OCI-LY7 (cell line): ENCODE measurements at regions not wholly inside any gene's neighbourhood (a gene's known extent, or its start where the extent isn't known, plus 50 kb on each side); places are given as distances from the start of the nearest gene placed in this dataset.

Experiments used
- BruUV-seq: library from RNA; stranded (reverse); fragments of 400-500 nt; replicated peaks from 2 replicates; lab custom pipeline; 2021; lab: Mats Ljungman, UMichigan
- CTCF ChIA-PET: fragments of 300-600 bp; sonication (Branson Sonifier 250); formaldehyde crosslinking; loops from one replicate; lab custom pipeline; 2022; ENCODE audit warnings: antibody characterized with exemption; ENCODE audit not compliant: unreplicated experiment; lab: Charles Lee
- POLR2A ChIA-PET: fragments of 300-600 bp; sonication (Branson Sonifier 250); formaldehyde crosslinking; loops from one replicate; lab custom pipeline; 2022; ENCODE audit warnings: antibody characterized with exemption; lab: Charles Lee
- DNase-seq: peaks from one replicate; pipeline ENCODE4 v3.0.0-alpha.2; 2015; ENCODE audit warnings: low spot score
- H2AFZ ChIP-seq: fragments of 200-600 bp; sonication (generic), shearing (Covaris generic); 2 replicates; pipeline ENCODE4 v1.6.1; 2014; ENCODE audit warnings: mild to moderate bottlenecking, antibody characterized with exemption, low read length, moderate library complexity
- H3K27ac ChIP-seq: fragments of 200-600 bp; sonication (generic); 2 replicates; pipeline ENCODE4 v1.5.1; 2014; ENCODE audit warnings: mixed run types, low read depth, mild to moderate bottlenecking, moderate library complexity, low read length, inconsistent platforms; ENCODE audit not compliant: poor library complexity, severe bottlenecking
- H3K36me3 ChIP-seq: fragments of 200-600 bp; sonication (generic); 2 replicates; pipeline ENCODE4 v1.6.1; 2014; ENCODE audit warnings: mild to moderate bottlenecking, antibody characterized with exemption, low read length, moderate library complexity, mixed read lengths; ENCODE audit not compliant: insufficient read depth
- H3K4me1 ChIP-seq: fragments of 200-600 bp; sonication (generic); 2 replicates; pipeline ENCODE4 v1.5.1; 2014; ENCODE audit warnings: mild to moderate bottlenecking, low read length; ENCODE audit not compliant: insufficient read depth, poor library complexity, severe bottlenecking
- H3K4me2 ChIP-seq: fragments of 200-600 bp; sonication (generic); 2 replicates; pipeline ENCODE4 v1.6.1; 2014; ENCODE audit warnings: mild to moderate bottlenecking, low read length
- H3K4me3 ChIP-seq: fragments of 200-600 bp; sonication (generic); 2 replicates; pipeline ENCODE4 v1.5.1; 2014; ENCODE audit warnings: mild to moderate bottlenecking, low read depth, low read length; ENCODE audit not compliant: poor library complexity, severe bottlenecking
- H3K79me2 ChIP-seq: fragments of 200-600 bp; sonication (generic); 2 replicates; pipeline ENCODE4 v1.6.1; 2016; ENCODE audit warnings: low read depth, mild to moderate bottlenecking, low read length, moderate library complexity, mixed read lengths; ENCODE audit not compliant: insufficient read depth
- H3K9me2 ChIP-seq: fragments of 200-600 bp; sonication (generic); 2 replicates; pipeline ENCODE4 v1.6.1; 2016; ENCODE audit warnings: mild to moderate bottlenecking, low read length, mixed read lengths; ENCODE audit not compliant: insufficient read depth
- H3K9me3 ChIP-seq: fragments of 200-600 bp; sonication (generic); 2 replicates; pipeline ENCODE4 v1.6.1; 2014; ENCODE audit warnings: mild to moderate bottlenecking, mixed run types, low read length, mixed read lengths
- H4K20me1 ChIP-seq: fragments of 200-600 bp; sonication (generic); 2 replicates; pipeline ENCODE4 v1.6.1; 2014; ENCODE audit warnings: mild to moderate bottlenecking, antibody characterized with exemption, low read length, moderate library complexity, mixed read lengths; ENCODE audit not compliant: insufficient read depth
- CTCF ChIP-seq: fragments of 200-600 bp; sonication (generic); conservative IDR thresholded peaks from 2 replicates; pipeline ENCODE4 v1.5.1; 2014; ENCODE audit warnings: mild to moderate bottlenecking, antibody characterized with exemption, low read length, moderate library complexity, mixed read lengths
- EZH2phosphoT487 ChIP-seq: fragments of 200-600 bp; sonication (generic); IDR thresholded peaks from 2 replicates; pipeline ENCODE4 v1.6.1; 2018; ENCODE audit warnings: low read depth, borderline replicate concordance, mild to moderate bottlenecking, mixed run types, antibody characterized with exemption, low read length, moderate library complexity, mixed read lengths
- intact Hi-C: fragments of 100-400 bp; cut with micrococcal nuclease; formaldehyde crosslinking; loops from one replicate; pipeline ENCODE4 v1.10.0; 2022; ENCODE audit not compliant: unreplicated experiment

- no peak for TF ChIP-seq EZH2phosphoT487
- no peak for TF ChIP-seq CTCF
- POLR2A ChIA-PET = no interaction called here
- Histone ChIP-seq H3K4me2 (no peak overlapping the region), H3K36me3 (no peaks in the 10 kb centered on the region), H3K9me3 (no peaks in the 10 kb centered on the region), H2AFZ (no peak overlapping the region), H3K79me2 (no peaks in the 10 kb centered on the region), H3K4me1 (no peaks in the 10 kb centered on the region), H4K20me1 (no peaks in the 10 kb centered on the region), H3K4me3 (no peak overlapping the region), H3K27ac (no peak overlapping the region), H3K9me2 (no peaks in the 10 kb centered on the region)
- CTCF ChIA-PET = no interaction called here
- intact Hi-C loops = no loop called here
- no TSS peak for BruUV-seq
- DNase-seq = no peak
Measured at GRCh38 chr10:123269675-123270074, 115.5 kb downstream of the BUB3 start.

GRCh38 chr10:123270221-123270620, 116.0 kb downstream of the BUB3 start:
- H3K36me3 ChIP-seq = no peaks in the 10 kb centered on the region
- no peaks in the 10 kb centered on the region for H4K20me1 ChIP-seq
- H2AFZ ChIP-seq = no peak overlapping the region
- H3K79me2 ChIP-seq = no peaks in the 10 kb centered on the region
- POLR2A ChIA-PET = no interaction called here
- CTCF ChIA-PET = no interaction called here
- no TSS peak for BruUV-seq
- H3K27ac ChIP-seq = no peak overlapping the region
- H3K9me3 ChIP-seq = no peaks in the 10 kb centered on the region
- H3K4me1 ChIP-seq = no peaks in the 10 kb centered on the region
- no peak overlapping the region for H3K4me3 ChIP-seq
- TF ChIP-seq CTCF (no peak), EZH2phosphoT487 (no peak)
- DNase-seq = no peak
- H3K4me2 ChIP-seq = no peak overlapping the region
- H3K9me2 ChIP-seq = no peaks in the 10 kb centered on the region
- intact Hi-C loops = no loop called here

- H3K9me2 ChIP-seq = no peaks in the 10 kb centered on the region
- H3K4me2 ChIP-seq = no peak overlapping the region
- intact Hi-C loops = no loop called here
- H3K36me3 ChIP-seq = no peaks in the 10 kb centered on the region
- DNase-seq = no peak
- H2AFZ ChIP-seq = no peak overlapping the region
- ChIA-PET CTCF (no interaction called here), POLR2A (no interaction called here)
- H3K4me3 ChIP-seq = no peak overlapping the region
- H3K27ac ChIP-seq = no peak overlapping the region
- BruUV-seq = no TSS peak
- no peaks in the 10 kb centered on the region for H3K79me2 ChIP-seq
- no peaks in the 10 kb centered on the region for H3K4me1 ChIP-seq
- no peaks in the 10 kb centered on the region for H3K9me3 ChIP-seq
- TF ChIP-seq CTCF (no peak), EZH2phosphoT487 (no peak)
- no peaks in the 10 kb centered on the region for H4K20me1 ChIP-seq
Measured at GRCh38 chr10:123270806-123271205, 116.6 kb downstream of the BUB3 start.
